ENCODE measurements at regions not wholly inside any gene's neighbourhood (a gene's known extent, or its start where the extent isn't known, plus 50 kb on each side); places are given as distances from the start of the nearest gene placed in this dataset.

- DNase-seq (ENCODE audit: low read depth, low spot score) = no peak
Observed at GRCh38 chr12:34394211-34395055, 372.1 kb downstream of the ALG10 start.

DNA sequence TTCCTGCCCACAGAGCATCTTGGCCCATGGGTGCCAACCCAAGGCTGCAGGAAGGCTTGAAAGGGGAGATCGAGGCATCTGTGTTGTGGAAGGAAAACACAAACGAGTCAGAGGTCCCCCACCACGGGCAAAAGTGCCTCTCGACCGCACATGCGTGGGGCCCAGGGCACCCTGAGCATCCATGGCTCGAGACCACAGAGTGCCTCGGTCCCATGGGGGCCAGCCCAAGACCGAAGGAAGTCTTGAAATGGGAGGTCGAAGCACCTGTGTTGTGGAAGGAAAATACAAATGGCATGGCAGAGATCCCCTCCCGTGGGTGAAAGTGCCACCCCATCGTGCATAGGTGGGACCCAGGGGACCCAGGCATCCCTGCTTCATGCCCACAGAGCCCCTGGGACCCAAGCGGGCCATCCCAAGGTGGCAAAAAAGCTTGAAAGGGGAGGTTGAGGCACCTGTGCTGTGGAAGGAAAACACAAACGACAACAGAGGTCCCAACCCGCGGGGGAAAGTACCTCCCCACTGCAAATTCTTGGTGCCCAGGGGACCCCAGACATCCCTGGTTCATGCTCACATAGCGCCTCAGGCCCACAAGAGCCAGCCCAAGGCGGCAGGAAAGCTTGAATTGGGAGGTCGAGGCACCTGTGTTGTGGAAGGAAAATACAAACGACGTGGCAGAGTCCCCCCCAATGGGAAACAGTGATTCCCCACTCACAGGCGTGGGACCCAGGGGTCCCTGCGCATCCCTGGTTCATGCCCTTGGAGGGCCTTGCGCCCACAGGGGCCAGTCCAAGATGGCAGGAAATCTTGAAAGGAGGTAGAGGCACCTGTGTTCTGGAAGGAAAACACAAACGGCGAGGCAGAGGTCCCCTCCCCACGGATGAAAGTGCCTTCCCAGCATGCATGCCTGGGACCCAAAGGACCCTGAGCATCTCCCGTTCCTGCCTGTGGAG, 373.0 kb downstream of the ALG10 start:
- DNase-seq (ENCODE audit: low read depth, low spot score) = no peak

- DNase-seq (ENCODE audit: low read depth, low spot score) = no peak
Observed at GRCh38 chr12:34396006-34396860, 373.9 kb downstream of the ALG10 start.

DNA sequence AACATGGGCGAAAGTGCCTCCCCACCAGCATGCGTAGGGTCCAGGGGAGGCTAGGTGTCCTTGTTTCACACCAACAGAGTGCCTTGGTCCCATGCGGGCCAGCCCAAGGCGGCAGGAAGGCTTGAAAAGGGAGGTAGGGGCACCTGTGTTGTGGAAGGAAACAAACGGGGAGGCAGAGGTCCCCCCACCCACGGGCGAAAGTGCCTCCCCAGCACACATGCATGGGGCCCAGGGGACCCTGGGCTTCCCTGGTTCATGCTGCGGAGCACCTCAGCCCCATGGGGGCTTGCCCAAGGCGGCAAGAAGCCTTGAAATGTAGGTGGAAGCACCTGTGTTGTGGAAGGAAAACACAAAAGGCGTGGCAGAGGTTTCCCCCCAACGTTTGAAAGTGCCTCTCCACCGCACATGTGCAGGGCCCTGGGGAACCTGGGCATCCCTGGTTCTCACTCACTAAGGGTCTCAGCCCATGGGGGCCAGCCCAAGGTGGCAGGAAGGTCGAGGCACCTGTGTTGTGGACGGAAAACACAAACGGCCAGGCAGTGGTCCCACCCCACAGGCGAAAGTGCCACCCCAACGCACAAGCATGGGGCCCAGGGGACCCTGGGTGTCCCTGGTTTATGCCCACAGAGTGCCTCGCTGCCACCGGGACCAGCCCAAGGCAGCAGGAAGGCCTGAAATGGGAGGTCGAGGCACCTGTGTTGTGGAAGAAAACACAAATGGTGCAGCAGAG, 374.7 kb downstream of the ALG10 start:
- no peak for DNase-seq (ENCODE audit: low read depth, low spot score)

DNA sequence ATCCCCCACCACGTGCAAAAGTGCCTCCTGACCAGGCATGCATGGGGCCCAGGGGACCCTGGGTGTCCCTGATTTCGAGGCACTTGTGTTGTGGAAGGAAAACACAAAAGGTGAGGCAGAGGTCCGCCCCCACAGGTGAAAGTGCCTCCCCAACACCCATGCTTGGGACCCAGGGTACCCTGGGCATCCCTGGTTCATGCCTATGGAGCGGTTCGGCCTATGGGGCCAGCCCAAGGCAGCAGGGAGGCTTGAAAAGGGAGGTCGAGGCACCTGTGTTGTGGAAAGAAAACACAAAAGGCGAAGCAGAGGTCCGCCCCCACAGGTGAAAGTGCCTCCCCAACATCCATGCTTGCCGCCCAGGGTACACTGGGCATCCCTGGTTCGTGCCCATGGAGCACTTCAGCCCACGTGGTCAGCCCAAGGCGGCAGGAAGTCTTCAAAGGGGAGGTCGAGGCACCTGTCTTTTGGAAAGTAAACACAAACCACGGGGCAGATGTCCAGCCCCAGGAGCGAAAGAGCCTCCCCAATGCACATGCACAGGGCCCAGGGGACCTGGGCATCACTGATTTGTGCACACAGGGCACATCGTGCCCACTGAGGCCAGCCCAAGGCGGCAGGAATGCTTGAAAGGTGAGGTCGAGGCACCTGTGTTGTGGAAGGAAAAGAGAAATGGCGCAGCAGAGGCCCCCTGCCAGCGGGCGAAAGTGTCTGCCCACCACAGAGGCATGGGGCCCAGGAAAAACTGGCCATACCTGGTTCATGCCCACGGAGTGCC, 375.5 kb downstream of the ALG10 start:
- DNase-seq (ENCODE audit: low read depth, low spot score) = no peak

- DNase-seq (ENCODE audit: low read depth, low spot score) = no peak
Observed at GRCh38 chr12:34398366-34398705, 376.0 kb downstream of the ALG10 start.

GRCh38 chr12:34398706-34399630, 376.7 kb downstream of the ALG10 start:
- no peak for DNase-seq (ENCODE audit: low read depth, low spot score)

DNA sequence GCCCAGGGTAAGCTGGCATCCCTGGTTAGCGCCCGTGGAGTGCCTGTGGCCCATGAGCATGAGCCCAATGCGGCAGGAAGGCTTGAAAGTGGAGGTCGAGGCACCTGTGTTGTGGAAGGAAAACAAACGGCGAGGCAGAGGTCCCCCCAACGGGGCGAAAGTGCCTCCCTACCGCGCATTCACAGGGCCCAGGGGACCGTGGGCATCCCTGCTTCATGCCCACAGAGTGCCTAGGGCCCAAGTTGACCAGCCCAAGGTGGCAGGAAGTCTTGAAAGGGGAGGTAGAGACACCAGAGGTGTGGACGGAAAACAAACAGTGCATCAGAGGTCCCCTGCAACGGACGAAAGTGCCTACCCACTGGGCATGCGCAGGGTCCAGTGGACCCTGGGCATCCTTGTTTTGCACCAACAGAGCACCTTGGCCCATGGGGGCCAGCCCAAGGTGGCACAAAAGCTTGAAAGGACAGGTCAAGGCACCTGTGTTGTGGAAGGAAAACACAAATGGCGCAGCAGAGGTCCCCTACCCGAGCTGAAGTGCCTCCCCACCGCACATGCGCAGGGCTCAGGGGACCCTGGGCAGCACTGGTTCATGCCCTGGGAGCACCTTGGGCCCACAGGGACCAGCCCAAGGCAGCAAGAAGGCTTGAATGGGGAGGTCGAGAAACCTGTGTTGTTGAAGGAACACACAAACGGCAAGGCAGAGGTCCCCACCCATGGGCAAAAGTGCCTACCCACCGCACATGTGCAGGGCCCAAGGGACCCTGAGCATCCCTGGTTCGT, 377.5 kb downstream of the ALG10 start:
- no peak for DNase-seq (ENCODE audit: low read depth, low spot score)

GRCh38 chr12:34400411-34400881, 378.1 kb downstream of the ALG10 start:
- no peak for DNase-seq (ENCODE audit: low read depth, low spot score)

- DNase-seq (ENCODE audit: low read depth, low spot score) = no peak
Observed at GRCh38 chr12:34400986-34401658, 378.8 kb downstream of the ALG10 start.

- DNase-seq (ENCODE audit: low read depth, low spot score) = no peak
Observed at GRCh38 chr12:34401659-34402227, 379.4 kb downstream of the ALG10 start.

- no peak for DNase-seq (ENCODE audit: low read depth, low spot score)
Observed at GRCh38 chr12:34402228-34402898, 380.1 kb downstream of the ALG10 start.

- no peak for DNase-seq (ENCODE audit: low read depth, low spot score)
Observed at GRCh38 chr12:34402899-34403705, 380.8 kb downstream of the ALG10 start.

- no peak for DNase-seq (ENCODE audit: low read depth, low spot score)
Observed at GRCh38 chr12:34403706-34404376, 381.5 kb downstream of the ALG10 start.

Data from activated naive CD8-positive, alpha-beta T cell treated with anti-CD3 and anti-CD28 coated beads, Interleukin-2, amount 50 U/mL, for 16 hours (primary cell).